CD14-positive monocyte (primary cell): ENCODE measurements at regions not wholly inside any gene's neighbourhood (a gene's known extent, or its start where the extent isn't known, plus 50 kb on each side); places are given as distances from the start of the nearest gene placed in this dataset.

Source experiments
- DNase-seq, 3 donors: peaks; one replicate each; pipeline ENCODE4 v3.0.0-alpha.2; 2011 to 2022
- H2AFZ ChIP-seq: 2 replicates; pipeline ENCODE4 v1.6.0; 2012; ENCODE audit warnings: mild to moderate bottlenecking, low read depth, low read length, inconsistent platforms; ENCODE audit not compliant: insufficient read depth, poor library complexity, severe bottlenecking
- H3K27ac ChIP-seq, 2 donors: 1 replicate in 1 of 2; 2 replicates in 1 of 2; pipeline ENCODE4 v1.5.1; 2012 to 2013; ENCODE audit warnings: low read length in 2 of 2, control low read depth in 1 of 2, inconsistent platforms in 1 of 2, low read depth in 1 of 2, mild to moderate bottlenecking in 1 of 2
- H3K27me3 ChIP-seq, 2 donors: one replicate each; pipeline versions ENCODE4 v1.6.0 to v1.6.1; 2011 to 2013; ENCODE audit warnings: low read length in 2 of 2; ENCODE audit not compliant: control insufficient read depth in 2 of 2, insufficient read depth in 2 of 2
- H3K36me3 ChIP-seq, 2 donors: replicated peaks in 1 of 2; 1 replicate in 1 of 2; 2 replicates in 1 of 2; pipeline versions ENCODE4 v1.5.1 to v1.6.1; 2012 to 2013; ENCODE audit warnings: low read length in 2 of 2, control low read depth in 1 of 2, inconsistent platforms in 1 of 2, mild to moderate bottlenecking in 1 of 2; ENCODE audit not compliant: insufficient read depth in 2 of 2, control insufficient read depth in 1 of 2
- H3K4me1 ChIP-seq, 2 donors: 1 replicate in 1 of 2; 2 replicates in 1 of 2; pipeline versions ENCODE4 v1.5.1 to v1.6.1; 2012 to 2013; ENCODE audit warnings: low read length in 2 of 2, control low read depth in 1 of 2, inconsistent platforms in 1 of 2, mild to moderate bottlenecking in 1 of 2, moderate library complexity in 1 of 2; ENCODE audit not compliant: insufficient read depth in 2 of 2, control insufficient read depth in 1 of 2
- H3K4me2 ChIP-seq: replicated peaks from 2 replicates; pipeline ENCODE3; 2012; ENCODE audit warnings: low read length, moderate library complexity, mild to moderate bottlenecking; ENCODE audit not compliant: poor library complexity, severe bottlenecking; ENCODE audit errors: extremely low read depth
- H3K4me3 ChIP-seq, 3 experiments: fragments of 200-600 bp in 1 of 3; sonication (generic) in 1 of 3; replicated peaks in 1 of 3; 1 replicate in 2 of 3; 2 replicates in 1 of 3; pipeline ENCODE4 v1.5.1; 2011 to 2013; ENCODE audit warnings: low read length in 3 of 3, mild to moderate bottlenecking in 3 of 3, control low read depth in 2 of 3, low read depth in 2 of 3, inconsistent platforms in 1 of 3, moderate library complexity in 1 of 3
- H3K79me2 ChIP-seq: 2 replicates; pipeline ENCODE4 v1.6.0; 2012; ENCODE audit warnings: mild to moderate bottlenecking, control low read depth, inconsistent platforms, low read length, moderate library complexity; ENCODE audit not compliant: insufficient read depth
- H3K9ac ChIP-seq: 2 replicates; pipeline ENCODE4 v1.6.0; 2017; ENCODE audit warnings: low read length, mild to moderate bottlenecking; ENCODE audit not compliant: insufficient read depth, poor library complexity, severe bottlenecking
- H3K9me3 ChIP-seq, 2 donors: replicated peaks in 1 of 2; 1 replicate in 1 of 2; 2 replicates in 1 of 2; pipeline versions ENCODE4 v1.5.1 to v1.6.1; 2012 to 2013; ENCODE audit warnings: low read length in 2 of 2, control low read depth in 1 of 2; ENCODE audit not compliant: control insufficient read depth in 1 of 2, insufficient read depth in 1 of 2
- H4K20me1 ChIP-seq: 2 replicates; pipeline ENCODE4 v1.6.0; 2012; ENCODE audit warnings: mild to moderate bottlenecking, low read length, control low read depth, moderate library complexity; ENCODE audit not compliant: insufficient read depth
- H3K27ac Mint-ChIP-seq, 7 donors: one replicate each; pipeline ENCODE4 v1.8.0; 2020; ENCODE audit warnings: mild to moderate bottlenecking in 7 of 7, mixed read lengths in 7 of 7, moderate library complexity in 6 of 7, inconsistent platforms in 2 of 7
- H3K27me3 Mint-ChIP-seq, 3 donors: one replicate each; pipeline ENCODE4 v1.8.0; 2021 to 2022; ENCODE audit warnings: low read depth in 3 of 3, mild to moderate bottlenecking in 3 of 3, mixed read lengths in 3 of 3, moderate library complexity in 3 of 3, inconsistent platforms in 1 of 3
- H3K36me3 Mint-ChIP-seq, 2 donors: one replicate each; pipeline ENCODE4 v1.8.0; 2020; ENCODE audit warnings: mixed read lengths in 2 of 2, inconsistent platforms in 1 of 2, mild to moderate bottlenecking in 1 of 2
- H3K4me1 Mint-ChIP-seq: one replicate; pipeline ENCODE4 v1.8.0; 2020; ENCODE audit warnings: mild to moderate bottlenecking, mixed read lengths
- H3K4me3 Mint-ChIP-seq, 2 donors: one replicate each; pipeline ENCODE4 v1.8.0; 2020; ENCODE audit warnings: mild to moderate bottlenecking in 2 of 2, mixed read lengths in 2 of 2, moderate library complexity in 1 of 2
- H3K9me3 Mint-ChIP-seq, 7 donors: one replicate each; pipeline ENCODE4 v1.8.0; 2020 to 2022; ENCODE audit warnings: mixed read lengths in 7 of 7, mild to moderate bottlenecking in 6 of 7, moderate library complexity in 6 of 7, inconsistent platforms in 2 of 7
- CTCF ChIP-seq: fragments of 200-600 bp; IDR thresholded peaks from one replicate; pipeline ENCODE4 v1.8.0; 2022; ENCODE audit warnings: antibody characterized with exemption, mild to moderate bottlenecking
- WGBS: methylation state at CpG from one replicate; pipeline ENCODE4 v1.1.5; 2013; ENCODE audit warnings: missing lambda C conversion rate; ENCODE audit not compliant: insufficient coverage; 5-methylcytosine and 5-hydroxymethylcytosine counted together
- intact Hi-C, 2 donors: fragments of 100-400 bp; cut with micrococcal nuclease; formaldehyde crosslinking; loops; one replicate each; pipeline versions ENCODE4 v1.15.0 to v1.15.1; 2023

DNA sequence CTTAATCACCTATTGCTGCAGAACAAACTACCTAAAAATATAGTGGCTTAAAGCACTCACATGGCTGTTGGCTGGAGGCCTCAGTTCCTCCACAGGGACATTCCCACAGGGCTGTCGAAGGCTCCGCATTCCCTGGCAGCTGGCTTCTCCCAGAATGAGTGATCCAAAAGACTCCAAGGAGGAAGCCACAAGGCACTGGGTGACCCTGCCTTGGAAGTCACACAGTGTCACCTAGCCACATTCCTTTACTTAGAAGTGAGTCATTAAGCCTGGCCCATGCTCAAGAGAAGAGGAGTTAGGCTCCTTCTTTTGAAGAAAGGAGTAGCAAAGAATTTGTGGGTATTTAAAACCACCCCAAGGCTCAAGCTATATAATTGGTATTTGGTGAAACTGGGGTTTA, 63.9 kb upstream of the MAP1LC3B2 start:
- H3K36me3 Mint-ChIP-seq: no peaks in the 10 kb centered on the region
- Histone ChIP-seq H3K4me2 (no peak overlapping the region), H3K4me3 (no peak overlapping the region), H4K20me1 (no peaks in the 10 kb centered on the region), H3K79me2 (no peaks in the 10 kb centered on the region), H3K4me1 (peaks cover 8 to 11% of the 10 kb centered on the region in 2 donors), H3K9ac (no peak overlapping the region), H3K36me3 (no peaks in the 10 kb centered on the region), H2AFZ (no peak overlapping the region), H3K27me3 (no peaks in the 10 kb centered on the region), H3K9me3 (no peaks in the 10 kb centered on the region), H3K27ac (no peak overlapping the region)
- no peak overlapping the region for H3K4me3 Mint-ChIP-seq
- intact Hi-C loops: loop anchor here in 1 of 2 donors (10.0 kb wide), 1 partner anchor 70 kb away; no protein-coding TSS in a partner anchor
- peaks cover 0 to 2% (median 0%) of the 10 kb centered on the region in 7 donors for H3K9me3 Mint-ChIP-seq
- no peak for DNase-seq
- peaks cover 22% of the 10 kb centered on the region for H3K4me1 Mint-ChIP-seq
- H3K27me3 Mint-ChIP-seq: peaks cover 0 to 4% (median 3%) of the 10 kb centered on the region in 3 donors
- 83% methylated on average over 2 of the region's 2 CpGs for WGBS
- TF ChIP-seq CTCF: no peak
- H3K27ac Mint-ChIP-seq: no peak overlapping the region

DNA sequence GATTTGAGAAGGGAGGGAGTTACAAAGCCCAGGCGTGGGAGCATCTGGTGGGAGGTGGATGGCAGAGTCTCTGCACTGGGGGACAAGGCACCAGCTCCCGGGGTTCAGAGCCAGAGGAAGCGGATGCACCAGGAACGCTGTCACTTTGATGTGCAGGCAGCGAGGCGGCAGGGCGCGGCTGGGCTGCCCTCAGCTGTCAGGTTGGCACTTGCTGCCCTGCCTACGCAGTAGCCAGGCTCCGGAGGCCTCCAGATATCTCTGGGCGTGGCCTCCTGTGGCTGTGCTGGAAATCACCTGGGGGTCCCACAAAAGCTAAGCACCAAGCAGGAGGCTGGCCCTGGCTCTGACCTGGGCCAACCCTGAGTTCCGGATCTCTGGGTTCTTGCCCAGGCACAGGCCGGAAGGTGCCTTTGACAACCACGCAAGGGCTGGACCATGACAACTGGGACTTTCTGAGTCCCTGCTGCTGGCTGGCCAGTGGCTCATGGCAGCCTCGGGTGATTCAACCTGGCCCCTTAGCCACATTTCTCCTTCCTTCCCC, 62.1 kb upstream of the MAP1LC3B2 start:
- H3K27me3 Mint-ChIP-seq: peaks cover 1 to 4% (median 3%) of the 10 kb centered on the region in 3 donors
- no peaks in the 10 kb centered on the region for H4K20me1 ChIP-seq
- no peak for TF ChIP-seq CTCF
- H3K36me3 Mint-ChIP-seq: no peaks in the 10 kb centered on the region
- H3K79me2 ChIP-seq: no peaks in the 10 kb centered on the region
- peaks cover 0 to 2% (median 0%) of the 10 kb centered on the region in 7 donors for H3K9me3 Mint-ChIP-seq
- DNase-seq: peak in 1 of 3 donors; percentile 14
- H3K4me3 ChIP-seq: no peak overlapping the region
- H3K4me1 ChIP-seq: peaks cover 0 to 6% of the 10 kb centered on the region in 2 donors
- no peak overlapping the region for H3K9ac ChIP-seq
- intact Hi-C loops: loop anchor here in 1 of 2 donors (10.0 kb wide), 1 partner anchor 72 kb away; no protein-coding TSS in a partner anchor
- WGBS: 89% methylated on average over 15 of the region's 15 CpGs
- H3K27ac Mint-ChIP-seq: peak overlapping the region in 1 of 7 donors; percentile 15
- no peaks in the 10 kb centered on the region for H3K36me3 ChIP-seq
- H3K9me3 ChIP-seq: no peaks in the 10 kb centered on the region
- no peak overlapping the region for H3K27ac ChIP-seq
- H3K27me3 ChIP-seq: no peaks in the 10 kb centered on the region
- peaks cover 5% of the 10 kb centered on the region for H3K4me1 Mint-ChIP-seq
- H3K4me2 ChIP-seq: no peak overlapping the region
- H2AFZ ChIP-seq: no peak overlapping the region
- no peak overlapping the region for H3K4me3 Mint-ChIP-seq
